GM11168 (cell line): ENCODE measurements at regions not wholly inside any gene's neighbourhood (a gene's known extent, or its start where the extent isn't known, plus 50 kb on each side); places are given as distances from the start of the nearest gene placed in this dataset.
"Not testable (repeated sequence)": the region's sequence is repeated elsewhere in the genome, so short reads cannot be mapped to it uniquely, and the experiment has no call there.

Experiments
- in situ Hi-C: fragments of 300-500 bp; cut with MboI; formaldehyde crosslinking; loops from one replicate; pipeline ENCODE4 v1.12.0; 2022; ENCODE audit warnings: low sequenced_read_pairs; ENCODE audit not compliant: unreplicated experiment

GRCh38 chr3:104234442-104235194, 1132.1 kb upstream of the ALCAM start:
- in situ Hi-C loops = no loop called here

- in situ Hi-C loops = no loop called here
Observed at GRCh38 chr3:104244680-104245220, 1122.0 kb upstream of the ALCAM start.

- in situ Hi-C loops = no loop called here
Observed at GRCh38 chr3:104245261-104245660, 1121.4 kb upstream of the ALCAM start.

GRCh38 chr3:104245981-104246380, 1120.7 kb upstream of the ALCAM start:
- in situ Hi-C loops = no loop called here

GRCh38 chr3:104257486-104257885, 1109.2 kb upstream of the ALCAM start:
- in situ Hi-C loops = no loop called here

GRCh38 chr3:104263477-104263876, 1103.2 kb upstream of the ALCAM start:
- in situ Hi-C loops = no loop called here

- in situ Hi-C loops = not testable (repeated sequence)
Observed at GRCh38 chr3:104266219-104266618, 1100.5 kb upstream of the ALCAM start.

GRCh38 chr3:104269771-104270170, 1096.9 kb upstream of the ALCAM start:
- in situ Hi-C loops = no loop called here

GRCh38 chr3:104273046-104273649, 1093.6 kb upstream of the ALCAM start:
- in situ Hi-C loops = no loop called here

GRCh38 chr3:104275199-104275598, 1091.5 kb upstream of the ALCAM start:
- in situ Hi-C loops = loop anchor here (25.0 kb wide), 1 partner anchor 1087 kb away; the partner anchor contains the start of gene ALCAM

GRCh38 chr3:104279617-104280016, 1087.1 kb upstream of the ALCAM start:
- in situ Hi-C loops = loop anchor here (25.0 kb wide), 1 partner anchor 1083 kb away; the partner anchor contains the start of gene ALCAM

GRCh38 chr3:104281713-104282112, 1085.0 kb upstream of the ALCAM start:
- in situ Hi-C loops = loop anchor here (25.0 kb wide), 1 partner anchor 1081 kb away; the partner anchor contains the start of gene ALCAM

- in situ Hi-C loops = loop anchor here (25.0 kb wide), 1 partner anchor 1076 kb away; the partner anchor contains the start of gene ALCAM
Observed at GRCh38 chr3:104286645-104287044, 1080.1 kb upstream of the ALCAM start.

- in situ Hi-C loops = loop anchor here (25.0 kb wide), 1 partner anchor 1071 kb away; the partner anchor contains the start of gene ALCAM
Observed at GRCh38 chr3:104291437-104291851, 1075.3 kb upstream of the ALCAM start.

GRCh38 chr3:104291878-104292277, 1074.8 kb upstream of the ALCAM start:
- in situ Hi-C loops = loop anchor here (25.0 kb wide), 1 partner anchor 1070 kb away; the partner anchor contains the start of gene ALCAM

GRCh38 chr3:104297617-104298016, 1069.1 kb upstream of the ALCAM start:
- in situ Hi-C loops = loop anchor here (25.0 kb wide), 1 partner anchor 1065 kb away; the partner anchor contains the start of gene ALCAM

GRCh38 chr3:104298662-104299061, 1068.0 kb upstream of the ALCAM start:
- in situ Hi-C loops = loop anchor here (25.0 kb wide), 1 partner anchor 1064 kb away; the partner anchor contains the start of gene ALCAM

GRCh38 chr3:104316118-104316517, 1050.6 kb upstream of the ALCAM start:
- in situ Hi-C loops = no loop called here

GRCh38 chr3:104323226-104323625, 1043.5 kb upstream of the ALCAM start:
- in situ Hi-C loops = no loop called here

- in situ Hi-C loops = no loop called here
Observed at GRCh38 chr3:104347291-104347690, 1019.4 kb upstream of the ALCAM start.

GRCh38 chr3:104349836-104350235, 1016.9 kb upstream of the ALCAM start:
- in situ Hi-C loops = no loop called here
